ENCODE measurements at regions not wholly inside any gene's neighbourhood (a gene's known extent, or its start where the extent isn't known, plus 50 kb on each side); places are given as distances from the start of the nearest gene placed in this dataset.
"Not testable (repeated sequence)": the region's sequence is repeated elsewhere in the genome, so short reads cannot be mapped to it uniquely, and the experiment has no call there.

GRCh38 chr22:10526079-10526478 is 5001.9 kb upstream of the OR11H1 start:
- TF ChIP-seq POLR2A, CTCF, EP300 (IDR thresholded peaks at IDR 0.05): not testable (repeated sequence)

Measured in ovary (tissue), 3 donors.